ENCODE measurements at regions not wholly inside any gene's neighbourhood (a gene's known extent, or its start where the extent isn't known, plus 50 kb on each side); places are given as distances from the start of the nearest gene placed in this dataset.

- Histone ChIP-seq H3K27ac (no peak overlapping the region), H3K36me3 (no peaks in the 10 kb centered on the region), H3K4me3 (no peak overlapping the region), H3K4me1 (no peaks in the 10 kb centered on the region), H3K27me3 (no peaks in the 10 kb centered on the region), H3K9me3 (no peaks in the 10 kb centered on the region)
- ATAC-seq = no peak
- TF ChIP-seq POLR2A (IDR thresholded peaks at IDR 0.05) = no peak
- no peak for TF ChIP-seq CTCF (IDR thresholded peaks at IDR 0.05 in 4 of 5, conservative IDR thresholded peaks at IDR 0.05 in 1 of 5)
- intact Hi-C loops (cut with DNase I; ENCODE audit: low total_unique reads) = no loop called here
- in situ Hi-C loops (cut with MboI; ENCODE audit: low sequenced_read_pairs in 4 of 4) = no loop called here
- no peak for DNase-seq
Measured at GRCh38 chr2:129812654-129813053, 166.8 kb upstream of the RAB6C start.

GRCh38 chr2:129813404-129813803 lies 166.1 kb upstream of the RAB6C start:
- in situ Hi-C loops (cut with MboI; ENCODE audit: low sequenced_read_pairs in 4 of 4) = no loop called here
- Histone ChIP-seq H3K4me1 (no peaks in the 10 kb centered on the region), H3K36me3 (no peaks in the 10 kb centered on the region), H3K9me3 (no peaks in the 10 kb centered on the region), H3K4me3 (no peak overlapping the region), H3K27ac (no peak overlapping the region), H3K27me3 (no peaks in the 10 kb centered on the region)
- intact Hi-C loops (cut with DNase I; ENCODE audit: low total_unique reads) = no loop called here
- no peak for ATAC-seq
- no peak for DNase-seq
- no peak for TF ChIP-seq CTCF (IDR thresholded peaks at IDR 0.05 in 4 of 5, conservative IDR thresholded peaks at IDR 0.05 in 1 of 5)
- no peak for TF ChIP-seq POLR2A (IDR thresholded peaks at IDR 0.05)

GRCh38 chr2:129816813-129817574 lies 162.5 kb upstream of the RAB6C start:
- no peaks in the 10 kb centered on the region for H3K36me3 ChIP-seq
- no peak overlapping the region for H3K4me3 ChIP-seq
- intact Hi-C loops (cut with DNase I; ENCODE audit: low total_unique reads) = no loop called here
- H3K27me3 ChIP-seq = no peaks in the 10 kb centered on the region
- ATAC-seq (no peak), DNase-seq (no peak)
- no peak overlapping the region for H3K27ac ChIP-seq
- TF ChIP-seq POLR2A (IDR thresholded peaks at IDR 0.05) = no peak
- TF ChIP-seq CTCF (IDR thresholded peaks at IDR 0.05 in 4 of 5, conservative IDR thresholded peaks at IDR 0.05 in 1 of 5) = no peak
- H3K9me3 ChIP-seq = no peaks in the 10 kb centered on the region
- H3K4me1 ChIP-seq = no peaks in the 10 kb centered on the region
- in situ Hi-C loops (cut with MboI; ENCODE audit: low sequenced_read_pairs in 4 of 4) = no loop called here

GRCh38 chr2:129819855-129820254 lies 159.6 kb upstream of the RAB6C start:
- no peak for DNase-seq
- H3K36me3 ChIP-seq = no peaks in the 10 kb centered on the region
- TF ChIP-seq POLR2A (IDR thresholded peaks at IDR 0.05) (no peak), CTCF (IDR thresholded peaks at IDR 0.05 in 4 of 5, conservative IDR thresholded peaks at IDR 0.05 in 1 of 5) (no peak)
- no peak overlapping the region for H3K4me3 ChIP-seq
- no peaks in the 10 kb centered on the region for H3K27me3 ChIP-seq
- ATAC-seq = no peak
- in situ Hi-C loops (cut with MboI; ENCODE audit: low sequenced_read_pairs in 4 of 4) = no loop called here
- no peaks in the 10 kb centered on the region for H3K9me3 ChIP-seq
- intact Hi-C loops (cut with DNase I; ENCODE audit: low total_unique reads) = no loop called here
- no peak overlapping the region for H3K27ac ChIP-seq
- no peaks in the 10 kb centered on the region for H3K4me1 ChIP-seq

- intact Hi-C loops (cut with DNase I; ENCODE audit: low total_unique reads) = no loop called here
- TF ChIP-seq CTCF (IDR thresholded peaks at IDR 0.05 in 4 of 5, conservative IDR thresholded peaks at IDR 0.05 in 1 of 5) = no peak
- TF ChIP-seq POLR2A (IDR thresholded peaks at IDR 0.05) = no peak
- Histone ChIP-seq H3K4me3 (no peak overlapping the region), H3K27ac (no peak overlapping the region), H3K9me3 (no peaks in the 10 kb centered on the region), H3K4me1 (no peaks in the 10 kb centered on the region), H3K27me3 (no peaks in the 10 kb centered on the region), H3K36me3 (no peaks in the 10 kb centered on the region)
- DNase-seq (no peak), ATAC-seq (no peak)
- in situ Hi-C loops (cut with MboI; ENCODE audit: low sequenced_read_pairs in 4 of 4) = no loop called here
Measured at GRCh38 chr2:129820908-129821307, 158.6 kb upstream of the RAB6C start.
